ENCODE measurements at regions not wholly inside any gene's neighbourhood (a gene's known extent, or its start where the extent isn't known, plus 50 kb on each side); places are given as distances from the start of the nearest gene placed in this dataset.
"Not testable (repeated sequence)": the region's sequence is repeated elsewhere in the genome, so short reads cannot be mapped to it uniquely, and the experiment has no call there.

DNA sequence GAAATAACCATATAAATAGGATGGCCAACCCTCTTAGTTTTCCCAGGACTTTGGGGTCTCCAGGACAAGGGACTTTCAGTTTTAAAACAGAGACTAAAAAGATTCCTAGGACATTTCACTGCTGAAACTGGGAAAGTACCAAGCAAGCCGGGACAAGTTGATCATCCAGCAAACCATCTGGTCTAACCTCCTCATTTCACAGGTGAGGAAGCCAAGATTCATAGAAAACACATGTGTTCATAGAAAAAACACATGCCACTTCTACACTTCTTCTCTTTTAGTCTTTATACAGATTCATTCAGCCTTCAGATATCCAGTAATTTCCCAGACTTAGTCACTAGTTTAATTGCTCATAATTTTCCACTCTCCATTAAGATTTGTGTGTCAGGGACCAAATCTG is 165.6 kb upstream of the CCDC54 start:
- no peak for DNase-seq

DNA sequence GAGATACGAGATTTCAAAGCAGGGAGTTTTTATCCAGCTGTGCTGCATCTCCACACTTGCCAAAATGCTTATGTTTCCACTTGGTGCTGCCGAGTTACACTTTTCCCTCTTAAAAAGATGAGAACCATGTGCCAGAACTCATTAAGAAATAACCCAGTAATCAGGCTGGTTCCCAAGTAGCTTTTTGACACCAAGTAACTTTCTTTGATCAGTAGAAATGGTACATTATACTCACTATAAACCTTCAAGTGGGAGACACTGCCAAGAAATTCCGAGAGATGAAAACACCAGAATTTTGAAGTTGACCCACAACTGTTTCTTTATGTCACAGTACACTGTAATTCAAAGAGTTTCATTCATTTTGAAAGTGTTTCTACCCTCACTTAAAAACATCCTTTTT is 164.6 kb upstream of the CCDC54 start:
- no peak for DNase-seq

DNA sequence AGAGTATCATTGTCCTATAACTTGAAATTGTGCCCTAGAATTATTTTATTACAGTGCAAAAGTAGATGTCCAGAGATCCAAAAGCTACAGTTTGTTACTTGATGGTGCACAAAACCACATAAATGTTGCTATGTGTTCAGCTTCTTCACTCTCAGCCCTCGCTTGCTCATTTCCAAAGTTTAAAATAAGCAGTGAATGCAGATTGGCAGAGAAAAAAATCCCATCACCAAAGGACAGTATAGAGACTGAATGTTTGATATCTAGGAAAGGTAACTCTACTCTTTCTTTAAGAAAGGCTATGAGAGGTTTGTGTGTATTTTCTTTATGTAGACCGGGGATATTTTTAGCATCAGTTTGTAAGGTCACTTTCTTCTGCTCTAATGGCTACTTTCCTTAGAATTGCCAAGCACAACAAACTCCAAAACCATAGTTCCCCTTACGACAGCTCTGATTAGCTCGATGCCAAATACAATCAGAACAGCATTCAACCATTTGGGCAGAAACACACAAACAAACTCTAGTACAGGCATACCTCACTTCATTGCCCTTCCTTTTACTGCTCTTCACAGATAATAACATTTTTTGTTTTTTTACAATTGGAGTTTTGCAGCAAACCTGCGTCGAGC is 164.1 kb upstream of the CCDC54 start:
- DNase-seq: no peak

DNA sequence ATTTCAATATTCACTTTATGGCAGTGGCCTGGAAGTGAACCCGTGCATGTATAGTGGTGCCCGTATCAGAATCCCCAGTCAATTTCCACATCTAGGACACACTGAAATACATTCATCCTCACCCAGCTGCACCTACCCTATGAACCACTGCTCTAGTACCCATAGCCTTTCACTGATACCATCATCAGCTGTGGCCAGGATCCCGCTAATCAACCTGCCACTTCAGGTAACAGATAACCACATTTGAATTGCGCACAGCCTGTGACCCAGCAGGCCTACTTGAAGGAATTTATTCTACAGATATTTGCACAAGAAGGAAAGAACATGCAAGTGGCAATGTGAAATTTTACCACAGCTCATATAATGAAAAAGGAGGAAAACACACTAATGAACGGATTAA is 161.0 kb upstream of the CCDC54 start:
- no peak for DNase-seq

DNA sequence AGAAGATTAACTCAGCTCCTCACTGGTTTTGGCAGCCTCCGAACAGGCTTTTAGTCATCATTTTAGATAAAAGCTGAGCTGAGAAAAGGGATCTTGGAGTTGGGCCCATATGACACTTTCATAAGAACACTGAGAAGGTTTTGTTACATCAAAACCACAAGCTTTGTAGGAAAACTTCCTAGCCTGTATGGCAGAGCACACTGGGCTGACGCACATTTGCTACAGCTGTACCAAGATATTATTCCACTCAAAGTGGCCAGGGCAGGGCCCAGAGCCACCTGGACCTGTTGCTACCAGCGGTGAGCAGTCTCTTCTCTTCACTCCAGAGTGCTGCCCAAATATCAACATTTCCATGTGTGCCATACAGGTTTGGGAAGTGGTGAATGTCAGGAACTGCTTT is 160.5 kb upstream of the CCDC54 start:
- DNase-seq: no peak

DNA sequence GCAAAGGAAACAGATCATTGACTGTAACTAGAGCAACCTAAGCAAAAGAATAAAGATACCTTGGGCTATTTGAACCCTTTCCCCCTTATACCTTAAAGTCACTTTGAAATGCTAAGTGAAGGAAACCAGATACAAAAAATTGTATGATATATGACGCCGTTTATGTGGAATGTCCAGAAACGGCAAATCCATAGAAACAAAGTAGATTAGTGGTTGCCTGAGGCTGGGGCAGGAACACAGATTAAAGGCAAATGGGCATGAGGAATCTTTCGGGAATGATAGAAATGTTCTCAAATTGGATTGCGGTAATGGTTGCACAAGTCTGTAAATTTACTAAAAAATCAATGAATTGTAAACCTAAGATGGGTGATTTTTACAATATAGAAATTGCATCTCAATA is 160.1 kb upstream of the CCDC54 start:
- no peak for DNase-seq

DNA sequence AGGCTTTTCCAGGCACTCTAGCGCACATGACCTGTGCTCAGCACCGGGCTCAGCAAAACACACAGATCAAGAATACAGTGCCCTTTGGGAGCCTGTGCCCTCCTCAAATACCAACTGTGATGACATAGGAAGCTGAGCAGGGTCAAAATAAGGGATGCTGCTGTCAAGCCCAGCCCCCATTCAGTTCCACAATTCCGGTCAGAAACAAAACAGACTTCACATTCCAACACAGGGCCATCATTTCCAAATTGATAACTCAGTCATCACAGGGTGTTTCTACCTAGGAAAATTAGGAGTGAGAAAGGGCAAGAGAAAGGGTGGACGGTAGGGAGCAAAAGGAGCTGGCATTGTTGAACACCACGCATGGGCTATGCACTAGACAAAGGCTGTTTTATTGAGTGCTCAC is 158.4 kb upstream of the CCDC54 start:
- DNase-seq: no peak

DNA sequence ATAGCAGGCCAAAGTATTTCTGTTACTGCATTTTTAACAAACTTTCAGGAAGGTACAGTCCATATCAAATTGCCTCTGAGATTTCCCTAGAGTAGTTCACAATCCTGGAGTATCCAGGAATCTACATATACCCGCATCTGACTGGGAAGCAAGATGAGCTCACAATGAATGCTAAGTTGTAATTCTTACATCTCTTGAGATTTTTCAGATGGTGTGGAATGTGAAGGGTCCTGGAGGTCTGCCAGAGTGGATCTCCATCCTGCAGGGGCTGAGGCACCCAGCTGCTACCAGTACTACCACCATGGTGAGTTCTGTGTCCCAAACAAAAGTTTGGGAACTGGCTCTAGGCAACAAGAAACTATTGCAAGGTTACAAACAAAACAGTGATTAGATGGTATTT is 156.7 kb upstream of the CCDC54 start:
- no peak for DNase-seq

DNA sequence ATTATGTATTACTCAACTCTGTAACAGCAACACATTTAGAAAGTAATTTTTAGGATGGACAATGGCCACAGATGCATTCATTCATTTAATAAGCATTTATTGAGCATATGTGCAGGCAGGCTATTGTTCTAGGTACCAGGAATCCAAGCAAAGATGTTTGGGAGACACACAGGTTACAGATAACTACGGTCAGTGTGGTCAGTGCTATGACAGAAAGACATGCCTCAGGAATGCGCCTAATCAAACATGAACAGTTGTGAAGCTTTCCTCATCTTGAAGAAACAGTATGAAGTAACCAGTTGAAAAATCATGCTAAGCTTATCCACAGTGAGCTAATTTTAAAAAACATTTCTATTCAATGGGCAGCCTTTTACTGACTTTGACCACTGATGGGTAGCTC is 155.4 kb upstream of the CCDC54 start:
- no peak for DNase-seq

DNA sequence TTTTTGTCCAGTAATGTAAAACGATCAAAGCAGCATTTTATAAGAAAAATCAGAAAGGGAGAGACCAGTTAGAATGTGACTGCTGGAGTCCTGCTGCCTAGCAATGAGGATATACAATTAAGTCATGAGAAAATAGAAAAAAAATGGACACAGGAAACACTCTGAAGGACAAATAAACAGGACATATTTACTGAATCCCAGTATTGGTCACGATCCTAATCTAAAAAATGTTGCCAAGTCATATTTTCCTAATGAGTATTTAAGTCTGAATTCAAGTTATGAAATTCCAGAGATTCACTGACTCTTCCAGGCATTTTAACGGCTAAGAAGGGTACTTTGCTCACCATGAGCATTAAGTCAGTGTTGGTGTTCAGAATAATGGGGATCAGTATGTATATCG is 154.3 kb upstream of the CCDC54 start:
- DNase-seq: peak; percentile 3

DNA sequence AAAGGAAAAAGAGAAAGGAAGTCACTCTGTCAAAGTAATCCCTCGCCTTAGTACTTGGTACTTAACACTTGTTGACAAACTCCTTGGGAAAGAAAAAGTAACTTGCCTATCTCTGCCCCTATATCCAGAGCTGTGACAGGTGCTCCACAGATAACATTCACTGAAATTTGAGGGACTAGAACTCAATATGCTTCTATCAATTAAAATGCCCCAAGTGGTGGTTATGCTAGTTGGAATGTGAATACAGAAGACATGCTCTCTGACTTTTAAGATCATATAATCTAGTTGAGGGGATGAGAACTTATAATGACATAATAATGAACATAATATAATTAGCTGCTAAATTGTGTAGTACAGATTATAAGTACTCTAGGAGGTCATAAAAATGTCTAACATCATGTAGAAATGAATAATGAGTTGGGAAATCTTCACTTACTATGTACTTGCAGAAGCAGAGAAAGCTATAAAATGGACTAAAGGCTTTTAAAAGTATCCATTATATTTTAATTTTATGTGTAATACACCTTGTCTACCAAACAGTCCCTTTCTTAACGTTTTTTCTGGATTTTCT is 153.1 kb upstream of the CCDC54 start:
- DNase-seq: no peak

DNA sequence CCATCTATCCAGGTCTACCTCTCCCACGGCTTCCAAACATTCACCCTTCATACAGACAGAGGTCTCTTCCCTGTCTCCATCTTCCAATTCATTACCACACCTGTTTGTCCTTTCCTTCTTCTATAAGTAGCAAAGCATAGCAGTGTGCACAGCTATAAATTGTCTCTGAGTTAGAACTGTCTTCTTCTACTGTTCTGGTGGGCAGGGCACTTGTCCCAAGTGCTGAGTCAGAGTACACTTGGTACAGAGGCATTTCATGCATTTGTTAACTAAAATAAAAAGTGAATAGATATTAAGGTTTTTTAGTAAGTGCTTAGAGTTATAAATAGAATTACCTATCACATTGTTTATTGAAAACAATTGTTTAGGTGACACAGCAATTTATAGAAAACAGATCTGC is 150.1 kb upstream of the CCDC54 start:
- DNase-seq: no peak

DNA sequence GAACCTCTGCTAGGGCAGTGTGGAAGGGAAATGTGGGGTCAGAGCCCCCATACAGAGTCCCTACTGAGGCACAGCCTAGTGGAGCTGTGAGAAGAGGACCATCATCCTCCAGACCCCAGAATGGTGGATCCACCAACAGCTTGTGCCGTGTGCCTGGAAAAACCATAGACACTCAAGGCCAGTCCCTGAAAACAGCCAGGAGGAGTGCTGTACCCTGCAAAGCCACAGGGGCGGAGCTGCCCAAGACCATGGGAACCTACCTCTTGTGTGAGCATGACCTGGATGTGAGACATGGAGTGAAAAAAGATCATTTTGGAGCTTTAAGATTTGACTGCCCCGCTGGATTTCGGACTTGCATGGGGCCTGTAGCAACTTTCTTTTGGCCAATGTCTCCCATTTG is 143.4 kb upstream of the CCDC54 start:
- not testable (repeated sequence) for DNase-seq

DNA sequence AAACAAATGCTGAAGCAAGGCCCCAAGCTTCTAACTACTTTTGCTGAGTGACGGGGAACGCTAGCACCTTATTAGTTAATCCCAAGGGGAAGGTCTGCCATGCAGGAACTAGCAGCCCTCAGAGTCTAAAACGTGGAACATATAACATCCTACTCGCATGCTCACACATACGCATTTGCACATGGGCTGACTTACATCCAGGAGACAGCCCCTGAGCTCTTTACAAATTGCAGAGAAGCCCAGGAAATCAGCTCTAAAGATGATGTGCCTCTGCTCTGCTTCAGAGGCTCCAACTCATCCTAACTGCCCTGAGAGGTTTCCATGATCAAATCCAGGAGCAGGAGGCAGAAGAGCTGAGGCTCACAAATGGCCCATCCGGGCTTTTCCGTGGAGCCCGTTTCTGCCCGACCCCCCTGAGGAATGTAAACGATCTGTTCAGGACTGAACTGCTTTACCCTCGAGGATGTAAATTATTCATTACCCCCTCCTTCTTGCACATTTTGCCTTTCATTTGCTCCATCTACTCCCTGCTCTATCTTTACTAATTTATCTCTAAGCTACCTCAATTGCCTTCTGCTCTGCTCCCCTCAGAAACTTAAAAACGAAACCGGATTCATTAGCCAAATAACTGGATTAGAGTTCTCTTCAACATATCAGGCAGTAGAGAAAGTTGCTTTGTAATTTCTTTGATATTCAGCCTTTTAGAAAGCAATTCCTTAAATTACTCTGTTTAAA is 141.9 kb upstream of the CCDC54 start:
- DNase-seq: peak; percentile 30

DNA sequence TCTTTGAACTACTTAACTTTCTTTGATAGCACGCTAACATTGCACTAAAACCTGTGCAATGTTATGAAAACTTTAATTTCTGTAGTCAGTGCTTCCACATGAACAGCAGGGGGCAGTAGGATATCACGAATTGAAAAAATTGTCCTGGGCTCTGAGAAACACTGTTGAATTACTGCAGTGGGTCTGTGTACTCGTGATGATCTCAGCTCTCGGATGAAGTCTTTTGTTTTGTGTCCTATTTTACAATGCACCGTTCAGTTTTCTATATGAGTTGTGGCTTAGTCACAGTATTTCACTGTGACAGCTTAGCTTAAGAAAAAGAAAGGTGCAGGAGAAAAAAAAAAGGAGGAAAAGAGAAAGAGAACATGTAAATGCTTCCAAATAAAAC is 141.3 kb upstream of the CCDC54 start:
- DNase-seq: peak; percentile 79

DNA sequence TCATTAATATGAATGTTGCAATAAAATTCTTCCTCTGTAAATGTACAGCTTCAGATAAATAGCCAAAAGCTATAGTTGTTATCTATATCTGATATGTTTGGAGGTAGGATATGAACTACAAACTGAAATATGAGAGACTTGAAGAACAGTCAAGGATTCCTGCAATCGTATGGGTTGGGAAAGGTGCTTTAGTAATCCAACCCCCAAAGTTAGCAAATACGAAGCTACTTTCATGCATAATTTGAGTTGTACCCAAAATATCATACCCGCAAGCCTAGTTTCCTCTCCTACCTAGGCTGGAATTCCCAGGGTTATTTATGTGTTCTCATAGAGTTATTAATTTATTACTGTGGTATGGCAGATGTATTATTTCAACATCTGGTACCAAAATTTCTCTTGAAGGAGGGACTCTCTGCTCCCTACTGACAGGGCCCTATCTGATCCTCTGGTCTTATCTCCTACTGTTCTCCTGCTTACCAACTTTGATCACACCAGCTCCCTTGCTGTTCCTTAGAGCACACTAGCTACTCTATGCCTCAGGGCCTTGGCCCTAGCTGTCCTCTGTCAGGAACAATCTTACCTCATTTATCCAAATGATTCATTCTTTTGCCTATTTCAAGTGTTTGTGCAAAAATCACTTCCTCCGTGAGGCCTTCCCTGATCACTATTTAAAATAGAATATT is 140.4 kb upstream of the CCDC54 start:
- DNase-seq: no peak

DNA sequence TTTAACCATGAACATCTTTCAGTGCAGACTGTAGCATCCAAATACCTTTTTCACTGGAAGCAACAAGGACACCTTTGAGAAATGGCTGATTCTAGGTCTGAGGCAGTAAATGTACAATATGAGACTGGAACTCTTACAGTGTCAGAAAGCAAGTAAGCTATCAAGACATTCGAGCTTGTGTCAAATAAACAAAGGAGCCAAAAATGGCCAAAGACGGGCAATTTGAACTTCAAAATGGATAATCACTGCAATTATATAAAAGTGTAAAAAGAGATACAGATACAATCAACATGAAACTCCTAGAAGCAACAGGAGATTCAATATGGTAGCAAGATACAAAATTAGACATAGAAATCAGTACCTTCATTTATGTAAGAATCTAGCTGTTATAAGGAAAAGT is 138.5 kb upstream of the CCDC54 start:
- DNase-seq: no peak

DNA sequence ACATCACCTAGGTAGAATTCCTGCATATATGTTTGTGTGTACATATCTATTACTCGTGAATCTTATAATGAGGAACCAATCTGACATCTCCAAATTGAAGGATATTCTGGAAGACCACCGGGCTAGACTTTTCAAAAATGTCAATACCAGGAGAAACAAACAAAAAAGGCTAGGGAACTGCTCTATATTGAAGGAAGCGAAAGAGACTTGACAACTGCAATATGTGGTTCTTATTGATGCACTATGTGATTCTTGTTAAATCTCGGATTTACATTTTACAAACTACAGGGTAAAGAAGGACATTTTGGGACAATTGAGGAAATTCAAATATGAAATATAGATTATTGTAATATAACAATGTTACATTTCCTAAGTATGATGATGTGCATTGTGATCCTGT is 137.5 kb upstream of the CCDC54 start:
- DNase-seq: no peak

DNA sequence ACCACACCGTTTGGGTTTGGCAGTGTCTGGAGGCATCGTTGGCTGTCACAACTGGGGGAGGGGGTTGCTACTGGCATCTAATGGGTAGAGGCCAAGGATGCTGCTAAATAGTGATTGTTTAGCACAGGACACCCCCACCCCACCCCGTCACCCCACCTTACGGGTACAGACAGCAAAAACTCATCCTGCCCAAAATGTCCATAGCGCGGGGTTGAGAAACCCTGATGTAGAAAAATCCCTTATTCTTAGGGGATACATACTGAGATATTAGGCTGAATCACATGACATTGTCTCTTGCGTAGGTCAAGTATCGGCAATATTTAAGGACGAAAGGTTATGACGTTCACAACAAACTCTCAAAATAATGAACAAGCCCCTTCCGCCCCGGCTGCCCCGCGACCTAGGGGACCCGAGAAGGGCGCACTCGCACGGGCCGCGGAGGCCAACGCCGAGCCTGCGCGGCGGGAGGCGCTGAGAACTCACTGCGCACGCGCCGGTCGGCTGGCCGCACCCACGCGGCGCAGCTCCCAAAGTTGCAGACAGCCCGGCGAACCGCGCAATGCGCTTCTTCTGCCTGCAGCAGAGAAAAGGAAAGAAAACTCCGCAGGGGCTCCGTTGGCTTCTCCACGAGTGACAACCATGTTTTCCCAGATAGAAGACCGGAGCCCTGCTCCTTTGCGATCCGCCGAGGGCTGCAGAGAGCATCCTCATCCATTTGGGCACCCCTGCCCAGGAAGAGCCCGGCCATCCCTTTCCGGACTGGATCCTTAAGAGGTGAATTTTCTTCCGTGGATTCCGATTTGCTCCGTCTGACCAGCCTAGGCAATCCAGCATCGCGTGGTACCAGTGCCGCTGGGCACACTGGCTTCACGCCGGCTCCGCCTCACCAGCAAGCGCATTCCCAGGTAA is 136.8 kb upstream of the CCDC54 start:
- DNase-seq: peak; percentile 50

DNA sequence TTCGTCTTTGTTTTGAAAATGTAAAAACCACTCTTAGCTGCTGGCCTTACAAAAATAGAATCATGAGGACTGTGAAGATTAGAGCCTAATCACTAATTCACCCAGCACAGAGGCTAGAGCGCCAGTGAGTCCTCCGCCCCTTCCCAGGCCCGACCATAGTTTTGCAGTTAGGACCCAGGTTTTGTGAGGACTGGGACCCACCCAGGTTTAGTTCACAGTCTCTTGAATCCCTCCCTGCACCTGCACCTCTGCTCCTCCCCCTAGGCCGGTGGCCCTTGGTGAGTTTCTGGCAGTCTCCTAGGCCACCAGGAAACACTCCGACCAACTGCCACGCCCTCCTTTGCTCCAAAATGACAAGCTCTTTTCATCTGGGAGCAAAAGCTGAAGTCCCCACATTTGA is 136.0 kb upstream of the CCDC54 start:
- DNase-seq: peak; percentile 14

DNA sequence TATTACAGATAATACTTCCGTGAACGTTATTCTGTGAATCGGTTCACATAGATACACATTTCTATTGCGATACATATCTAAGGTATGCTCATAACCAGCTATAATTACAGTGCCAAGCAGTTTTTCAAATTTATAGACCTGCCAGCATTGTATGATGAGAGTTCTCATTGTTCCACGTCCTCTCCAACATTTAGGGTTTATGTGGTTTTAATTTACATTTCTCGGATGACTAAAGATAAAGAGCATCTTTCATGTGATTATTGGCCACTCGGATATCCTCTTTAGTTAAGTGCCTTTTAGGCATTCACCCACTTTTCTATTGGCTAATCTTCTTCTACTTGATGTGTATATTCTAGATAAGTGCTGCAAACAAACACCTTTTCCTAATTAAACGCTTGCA is 134.7 kb upstream of the CCDC54 start:
- no peak for DNase-seq

DNA sequence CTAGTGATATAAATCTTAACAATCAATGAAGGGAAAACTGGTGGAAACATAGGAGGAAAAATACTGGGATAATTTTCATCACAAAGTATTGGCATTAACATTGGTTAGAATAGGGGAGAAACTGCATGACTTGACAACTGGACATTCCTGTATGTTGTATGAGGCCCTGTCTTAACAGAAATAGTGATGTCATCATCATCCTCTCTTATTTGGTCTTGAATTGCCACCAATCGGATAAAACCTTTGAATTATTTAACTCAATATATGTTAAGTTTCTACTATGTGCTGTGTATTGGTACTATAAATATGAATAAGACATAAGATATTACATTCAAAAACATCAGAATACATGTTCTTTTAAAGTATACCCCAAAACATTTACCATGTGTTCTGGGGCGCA is 130.1 kb upstream of the CCDC54 start:
- DNase-seq: no peak

DNA sequence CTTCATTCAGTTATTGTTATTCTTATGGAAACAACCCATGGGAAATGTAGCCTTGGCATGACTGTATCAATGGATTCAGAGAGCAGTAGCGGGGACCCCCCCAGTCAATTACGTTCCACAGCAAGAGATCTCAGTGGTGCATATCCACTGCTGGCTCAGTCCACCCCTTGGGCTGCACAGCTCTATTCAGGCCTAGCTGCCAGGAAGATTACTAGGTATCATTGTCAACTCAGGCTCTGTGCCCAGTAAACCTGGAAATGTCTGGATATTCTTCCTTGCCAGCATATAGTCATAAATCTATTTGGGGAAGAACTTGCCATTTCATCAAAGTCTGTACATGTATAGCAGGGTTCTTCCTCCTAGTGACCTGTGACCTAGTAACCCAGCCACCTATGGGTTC is 128.1 kb upstream of the CCDC54 start:
- DNase-seq: no peak
